HG03460 (cell line): ENCODE measurements at regions not wholly inside any gene's neighbourhood (a gene's known extent, or its start where the extent isn't known, plus 50 kb on each side); places are given as distances from the start of the nearest gene placed in this dataset.
"Not testable (repeated sequence)": the region's sequence is repeated elsewhere in the genome, so short reads cannot be mapped to it uniquely, and the experiment has no call there.

ENCODE experiments used
- ATAC-seq: cut with Tn5 transposase; IDR thresholded peaks from one replicate; pipeline ENCODE4 v1.9.1; 2021; ENCODE audit not compliant: unreplicated experiment

- ATAC-seq = no peak
Observed at GRCh38 chr4:28241021-28241420, 1380.4 kb downstream of the STIM2 start.

GRCh38 chr4:28247805-28248204, 1387.2 kb downstream of the STIM2 start:
- no peak for ATAC-seq

- ATAC-seq = no peak
Observed at GRCh38 chr4:28248269-28248668, 1387.6 kb downstream of the STIM2 start.

- ATAC-seq = no peak
Observed at GRCh38 chr4:28250646-28251045, 1390.0 kb downstream of the STIM2 start.

- ATAC-seq = no peak
Observed at GRCh38 chr4:28251831-28252230, 1391.2 kb downstream of the STIM2 start.

- no peak for ATAC-seq
Observed at GRCh38 chr4:28254003-28254402, 1393.4 kb downstream of the STIM2 start.

GRCh38 chr4:28256295-28256694, 1395.7 kb downstream of the STIM2 start:
- no peak for ATAC-seq

GRCh38 chr4:28259951-28260350, 1399.3 kb downstream of the STIM2 start:
- no peak for ATAC-seq

- no peak for ATAC-seq
Observed at GRCh38 chr4:28267166-28267565, 1406.5 kb downstream of the STIM2 start.

- no peak for ATAC-seq
Observed at GRCh38 chr4:28269426-28269825, 1408.8 kb downstream of the STIM2 start.

GRCh38 chr4:28277931-28278330, 1417.3 kb downstream of the STIM2 start:
- ATAC-seq = no peak

GRCh38 chr4:28278676-28279075, 1418.0 kb downstream of the STIM2 start:
- no peak for ATAC-seq

- no peak for ATAC-seq
Observed at GRCh38 chr4:28279249-28279648, 1418.6 kb downstream of the STIM2 start.

- not testable (repeated sequence) for ATAC-seq
Observed at GRCh38 chr4:28286266-28286665, 1425.6 kb downstream of the STIM2 start.

- no peak for ATAC-seq
Observed at GRCh38 chr4:28287831-28288233, 1427.2 kb downstream of the STIM2 start.

GRCh38 chr4:28296239-28296638, 1435.6 kb downstream of the STIM2 start:
- ATAC-seq = no peak

- ATAC-seq = no peak
Observed at GRCh38 chr4:28310926-28311325, 1450.3 kb downstream of the STIM2 start.

GRCh38 chr4:28312497-28312896, 1451.9 kb downstream of the STIM2 start:
- ATAC-seq = not testable (repeated sequence)

- ATAC-seq = no peak
Observed at GRCh38 chr4:28313729-28314713, 1453.4 kb downstream of the STIM2 start.

- ATAC-seq = no peak
Observed at GRCh38 chr4:28317221-28317620, 1456.6 kb downstream of the STIM2 start.

GRCh38 chr4:28334249-28334648, 1473.6 kb downstream of the STIM2 start:
- no peak for ATAC-seq

GRCh38 chr4:28341784-28342183, 1481.1 kb downstream of the STIM2 start:
- no peak for ATAC-seq

- no peak for ATAC-seq
Observed at GRCh38 chr4:28350485-28350884, 1489.8 kb downstream of the STIM2 start.
